CD14-positive monocyte (primary cell): ENCODE measurements at regions not wholly inside any gene's neighbourhood (a gene's known extent, or its start where the extent isn't known, plus 50 kb on each side); places are given as distances from the start of the nearest gene placed in this dataset.

Experiments used
- DNase-seq, 3 donors: peaks; one replicate each; pipeline ENCODE4 v3.0.0-alpha.2; 2011 to 2022
- H2AFZ ChIP-seq: 2 replicates; pipeline ENCODE4 v1.6.0; 2012; ENCODE audit warnings: mild to moderate bottlenecking, low read depth, low read length, inconsistent platforms; ENCODE audit not compliant: insufficient read depth, poor library complexity, severe bottlenecking
- H3K27ac ChIP-seq, 2 donors: 1 replicate in 1 of 2; 2 replicates in 1 of 2; pipeline ENCODE4 v1.5.1; 2012 to 2013; ENCODE audit warnings: low read length in 2 of 2, control low read depth in 1 of 2, inconsistent platforms in 1 of 2, low read depth in 1 of 2, mild to moderate bottlenecking in 1 of 2
- H3K27me3 ChIP-seq, 2 donors: one replicate each; pipeline versions ENCODE4 v1.6.0 to v1.6.1; 2011 to 2013; ENCODE audit warnings: low read length in 2 of 2; ENCODE audit not compliant: control insufficient read depth in 2 of 2, insufficient read depth in 2 of 2
- H3K36me3 ChIP-seq, 2 donors: replicated peaks in 1 of 2; 1 replicate in 1 of 2; 2 replicates in 1 of 2; pipeline versions ENCODE4 v1.5.1 to v1.6.1; 2012 to 2013; ENCODE audit warnings: low read length in 2 of 2, control low read depth in 1 of 2, inconsistent platforms in 1 of 2, mild to moderate bottlenecking in 1 of 2; ENCODE audit not compliant: insufficient read depth in 2 of 2, control insufficient read depth in 1 of 2
- H3K4me1 ChIP-seq, 2 donors: 1 replicate in 1 of 2; 2 replicates in 1 of 2; pipeline versions ENCODE4 v1.5.1 to v1.6.1; 2012 to 2013; ENCODE audit warnings: low read length in 2 of 2, control low read depth in 1 of 2, inconsistent platforms in 1 of 2, mild to moderate bottlenecking in 1 of 2, moderate library complexity in 1 of 2; ENCODE audit not compliant: insufficient read depth in 2 of 2, control insufficient read depth in 1 of 2
- H3K4me2 ChIP-seq: replicated peaks from 2 replicates; pipeline ENCODE3; 2012; ENCODE audit warnings: low read length, moderate library complexity, mild to moderate bottlenecking; ENCODE audit not compliant: poor library complexity, severe bottlenecking; ENCODE audit errors: extremely low read depth
- H3K4me3 ChIP-seq, 3 experiments: fragments of 200-600 bp in 1 of 3; sonication (generic) in 1 of 3; replicated peaks in 1 of 3; 1 replicate in 2 of 3; 2 replicates in 1 of 3; pipeline ENCODE4 v1.5.1; 2011 to 2013; ENCODE audit warnings: low read length in 3 of 3, mild to moderate bottlenecking in 3 of 3, control low read depth in 2 of 3, low read depth in 2 of 3, inconsistent platforms in 1 of 3, moderate library complexity in 1 of 3
- H3K79me2 ChIP-seq: 2 replicates; pipeline ENCODE4 v1.6.0; 2012; ENCODE audit warnings: mild to moderate bottlenecking, control low read depth, inconsistent platforms, low read length, moderate library complexity; ENCODE audit not compliant: insufficient read depth
- H3K9ac ChIP-seq: 2 replicates; pipeline ENCODE4 v1.6.0; 2017; ENCODE audit warnings: low read length, mild to moderate bottlenecking; ENCODE audit not compliant: insufficient read depth, poor library complexity, severe bottlenecking
- H3K9me3 ChIP-seq, 2 donors: replicated peaks in 1 of 2; 1 replicate in 1 of 2; 2 replicates in 1 of 2; pipeline versions ENCODE4 v1.5.1 to v1.6.1; 2012 to 2013; ENCODE audit warnings: low read length in 2 of 2, control low read depth in 1 of 2; ENCODE audit not compliant: control insufficient read depth in 1 of 2, insufficient read depth in 1 of 2
- H4K20me1 ChIP-seq: 2 replicates; pipeline ENCODE4 v1.6.0; 2012; ENCODE audit warnings: mild to moderate bottlenecking, low read length, control low read depth, moderate library complexity; ENCODE audit not compliant: insufficient read depth
- H3K27ac Mint-ChIP-seq, 7 donors: one replicate each; pipeline ENCODE4 v1.8.0; 2020; ENCODE audit warnings: mild to moderate bottlenecking in 7 of 7, mixed read lengths in 7 of 7, moderate library complexity in 6 of 7, inconsistent platforms in 2 of 7
- H3K27me3 Mint-ChIP-seq, 3 donors: one replicate each; pipeline ENCODE4 v1.8.0; 2021 to 2022; ENCODE audit warnings: low read depth in 3 of 3, mild to moderate bottlenecking in 3 of 3, mixed read lengths in 3 of 3, moderate library complexity in 3 of 3, inconsistent platforms in 1 of 3
- H3K36me3 Mint-ChIP-seq, 2 donors: one replicate each; pipeline ENCODE4 v1.8.0; 2020; ENCODE audit warnings: mixed read lengths in 2 of 2, inconsistent platforms in 1 of 2, mild to moderate bottlenecking in 1 of 2
- H3K4me1 Mint-ChIP-seq: one replicate; pipeline ENCODE4 v1.8.0; 2020; ENCODE audit warnings: mild to moderate bottlenecking, mixed read lengths
- H3K4me3 Mint-ChIP-seq, 2 donors: one replicate each; pipeline ENCODE4 v1.8.0; 2020; ENCODE audit warnings: mild to moderate bottlenecking in 2 of 2, mixed read lengths in 2 of 2, moderate library complexity in 1 of 2
- H3K9me3 Mint-ChIP-seq, 7 donors: one replicate each; pipeline ENCODE4 v1.8.0; 2020 to 2022; ENCODE audit warnings: mixed read lengths in 7 of 7, mild to moderate bottlenecking in 6 of 7, moderate library complexity in 6 of 7, inconsistent platforms in 2 of 7
- CTCF ChIP-seq: fragments of 200-600 bp; IDR thresholded peaks from one replicate; pipeline ENCODE4 v1.8.0; 2022; ENCODE audit warnings: antibody characterized with exemption, mild to moderate bottlenecking
- WGBS: methylation state at CpG from one replicate; pipeline ENCODE4 v1.1.5; 2013; ENCODE audit warnings: missing lambda C conversion rate; ENCODE audit not compliant: insufficient coverage; 5-methylcytosine and 5-hydroxymethylcytosine counted together
- intact Hi-C, 2 donors: fragments of 100-400 bp; cut with micrococcal nuclease; formaldehyde crosslinking; loops; one replicate each; pipeline versions ENCODE4 v1.15.0 to v1.15.1; 2023

- no peaks in the 10 kb centered on the region for H3K36me3 Mint-ChIP-seq
Measured at GRCh38 chr15:61755467-61755866, 304.8 kb downstream of the VPS13C start.

GRCh38 chr15:61753018-61753710, 307.1 kb downstream of the VPS13C start:
- Histone ChIP-seq H3K4me3 (no peak overlapping the region), H3K27me3 (no peaks in the 10 kb centered on the region), H3K9ac (no peak overlapping the region), H3K79me2 (no peaks in the 10 kb centered on the region), H3K9me3 (no peaks in the 10 kb centered on the region), H3K4me1 (no peaks in the 10 kb centered on the region), H3K27ac (no peak overlapping the region), H2AFZ (no peak overlapping the region), H3K36me3 (no peaks in the 10 kb centered on the region), H4K20me1 (no peaks in the 10 kb centered on the region), H3K4me2 (no peak overlapping the region)
- TF ChIP-seq CTCF, result no peak
- intact Hi-C loops, result no loop called here
- Mint-ChIP-seq H3K36me3 (no peaks in the 10 kb centered on the region), H3K4me1 (no peaks in the 10 kb centered on the region), H3K4me3 (no peak overlapping the region), H3K27ac (no peak overlapping the region), H3K9me3 (peaks cover 0 to 4% (median 0%) of the 10 kb centered on the region in 7 donors), H3K27me3 (no peaks in the 10 kb centered on the region)
- WGBS, result 88% methylated on average over 4 of the region's 6 CpGs
- no peak for DNase-seq

More at GRCh38 chr15:61755467-61755866, 304.8 kb downstream of the VPS13C start:
- Histone ChIP-seq H3K27me3 (no peaks in the 10 kb centered on the region), H3K79me2 (no peaks in the 10 kb centered on the region), H3K9ac (no peak overlapping the region), H3K4me3 (no peak overlapping the region), H3K36me3 (no peaks in the 10 kb centered on the region), H3K4me2 (no peak overlapping the region), H3K27ac (no peak overlapping the region), H4K20me1 (no peaks in the 10 kb centered on the region), H2AFZ (no peak overlapping the region), H3K4me1 (no peaks in the 10 kb centered on the region), H3K9me3 (no peaks in the 10 kb centered on the region)
- Mint-ChIP-seq H3K9me3 (peaks cover 0 to 4% (median 0%) of the 10 kb centered on the region in 7 donors), H3K4me1 (no peaks in the 10 kb centered on the region), H3K27ac (no peak overlapping the region), H3K4me3 (no peak overlapping the region), H3K27me3 (peaks cover 0 to 1% (median 0%) of the 10 kb centered on the region in 3 donors)
- no peak for DNase-seq
- intact Hi-C loops, result no loop called here
- 71% methylated on average over 2 of the region's 2 CpGs for WGBS
- TF ChIP-seq CTCF, result no peak
